ENCODE measurements at regions not wholly inside any gene's neighbourhood (a gene's known extent, or its start where the extent isn't known, plus 50 kb on each side); places are given as distances from the start of the nearest gene placed in this dataset.
"Not testable (repeated sequence)": the region's sequence is repeated elsewhere in the genome, so short reads cannot be mapped to it uniquely, and the experiment has no call there.

DNA sequence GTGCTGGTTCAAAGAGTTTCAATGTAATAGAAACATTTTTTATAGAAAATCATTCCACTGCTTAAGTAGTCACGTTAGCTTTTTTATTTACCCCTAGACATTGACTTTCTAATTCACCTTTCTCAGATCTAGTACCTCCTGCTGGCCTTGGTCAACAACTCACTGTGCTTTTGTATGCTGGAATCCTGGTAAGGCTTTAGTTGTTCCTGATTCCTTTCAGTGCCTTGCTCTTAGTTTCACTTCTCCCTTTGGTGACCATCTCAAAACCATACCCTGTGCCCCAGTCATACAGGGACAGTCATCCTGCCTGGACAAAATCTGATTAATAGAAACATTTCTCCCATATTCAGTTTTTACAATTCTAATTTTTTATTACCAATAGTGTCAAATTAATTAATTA lies 130.2 kb downstream of the GPR37 start:
- DNase-seq (ENCODE audit: low read depth): no peak

DNA sequence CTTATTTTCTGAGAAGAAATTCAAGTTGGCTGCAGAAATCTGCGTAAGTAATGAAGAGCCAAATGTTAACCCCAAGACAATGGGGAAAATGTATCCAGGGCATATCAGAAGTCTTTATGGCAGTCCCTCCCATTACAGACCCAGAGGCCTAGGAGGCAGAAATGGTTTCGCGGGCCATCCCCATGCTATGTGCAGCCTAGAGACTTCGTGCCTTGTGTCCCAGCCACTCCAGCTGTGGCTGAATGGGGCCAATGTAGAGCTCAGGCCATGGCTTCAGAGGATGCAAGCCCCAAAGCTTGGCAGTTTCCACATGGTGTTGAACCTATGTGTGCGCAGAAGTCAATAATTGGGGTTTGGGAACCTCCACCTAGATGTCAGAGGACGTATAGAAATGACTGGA lies 131.9 kb downstream of the GPR37 start:
- DNase-seq (ENCODE audit: low read depth): no peak

DNA sequence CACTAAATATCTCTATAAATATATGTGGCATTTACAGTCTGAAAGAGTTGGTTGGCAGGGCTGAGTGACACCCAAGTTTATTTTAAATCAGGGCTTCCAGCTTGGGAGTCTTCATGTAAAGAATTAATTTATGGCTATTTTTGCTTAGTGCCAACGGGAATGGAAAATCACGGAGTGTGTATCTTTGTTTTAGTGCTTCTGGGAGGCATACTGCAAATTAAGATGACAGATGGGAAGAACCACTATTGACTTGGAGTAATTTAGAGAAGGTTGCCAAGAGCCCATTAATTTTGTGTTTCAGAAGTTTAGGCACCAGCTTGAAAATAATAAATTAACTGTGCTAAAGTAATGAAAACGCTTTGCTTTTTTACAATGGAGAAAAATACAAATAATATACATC lies 135.2 kb downstream of the GPR37 start:
- DNase-seq (ENCODE audit: low read depth): no peak

DNA sequence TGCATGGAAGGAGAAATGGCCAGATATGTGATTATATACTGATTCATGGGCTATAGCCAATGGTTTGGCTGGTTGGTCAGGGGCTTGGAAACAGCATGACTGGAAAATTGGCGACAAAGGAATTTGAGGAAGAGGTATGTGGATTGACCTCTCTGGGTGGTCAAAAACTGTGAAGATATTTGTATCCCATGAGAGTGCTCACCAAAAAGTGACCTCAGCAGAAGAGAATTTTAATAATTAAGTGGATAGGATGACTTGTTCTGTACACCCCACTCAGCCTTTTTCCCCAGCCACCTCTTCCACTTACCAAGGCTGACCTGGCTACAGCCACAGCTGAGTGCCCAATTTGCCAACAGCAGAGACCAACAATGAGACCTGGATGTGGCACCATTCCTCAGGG lies 146.7 kb downstream of the GPR37 start:
- no peak for DNase-seq (ENCODE audit: low read depth)

DNA sequence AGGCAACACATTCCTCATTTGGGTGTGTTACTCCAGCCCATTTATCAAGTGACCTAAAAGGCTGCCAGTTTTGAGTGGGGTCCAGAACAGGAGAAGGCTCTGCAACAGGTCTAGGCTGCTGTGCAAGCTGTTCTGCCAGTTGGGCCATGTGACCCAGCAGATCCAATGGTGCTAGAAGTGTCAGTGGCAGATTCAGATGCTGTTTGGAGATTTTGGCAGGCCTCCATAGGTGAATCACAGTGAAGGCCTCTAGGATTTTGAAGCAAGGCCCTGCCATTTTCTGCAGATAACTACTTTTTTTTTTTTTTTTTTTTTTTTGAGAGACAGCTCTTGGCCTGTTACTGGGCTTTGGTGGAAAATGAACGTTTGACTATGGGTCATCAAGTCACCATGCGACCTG lies 147.5 kb downstream of the GPR37 start:
- DNase-seq (ENCODE audit: low read depth): not testable (repeated sequence)

DNA sequence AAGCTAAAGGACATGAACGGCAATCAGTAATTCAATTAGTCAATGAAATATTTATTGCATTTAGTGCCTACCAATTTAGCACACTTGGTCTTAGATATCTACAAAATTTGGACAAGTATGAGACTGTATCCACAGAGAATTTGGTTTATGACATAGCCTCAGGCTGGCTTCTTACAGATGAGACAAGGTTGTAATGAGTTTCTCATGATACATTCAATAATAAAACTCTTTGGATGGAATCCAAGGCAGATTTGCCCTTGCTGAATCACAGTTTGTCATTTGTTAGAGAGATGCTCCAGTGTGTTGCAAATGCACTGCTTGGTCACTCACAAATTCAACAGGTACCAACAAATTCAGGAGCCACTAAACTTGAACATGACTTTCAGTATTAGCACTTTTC lies 162.5 kb downstream of the GPR37 start:
- DNase-seq (ENCODE audit: low read depth): no peak

DNA sequence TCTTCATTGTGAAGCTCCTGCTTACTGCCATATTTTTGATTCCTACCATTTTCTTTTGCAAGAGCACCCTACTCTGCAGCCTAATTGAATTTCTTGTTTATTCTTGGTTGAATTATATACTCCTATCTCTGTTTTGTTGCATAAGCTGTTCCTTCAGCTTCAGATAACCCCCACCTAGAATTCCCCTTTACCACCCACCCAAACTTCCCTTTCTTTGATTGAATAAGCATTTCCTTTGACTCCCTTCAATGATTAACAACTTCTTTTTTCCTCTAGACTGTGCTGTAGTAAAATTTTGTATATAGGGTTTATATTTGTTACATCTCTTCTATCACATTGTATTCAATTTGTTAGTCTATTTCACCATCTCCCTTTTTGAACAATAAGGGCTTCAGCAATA lies 168.1 kb downstream of the GPR37 start:
- no peak for DNase-seq (ENCODE audit: low read depth)

DNA sequence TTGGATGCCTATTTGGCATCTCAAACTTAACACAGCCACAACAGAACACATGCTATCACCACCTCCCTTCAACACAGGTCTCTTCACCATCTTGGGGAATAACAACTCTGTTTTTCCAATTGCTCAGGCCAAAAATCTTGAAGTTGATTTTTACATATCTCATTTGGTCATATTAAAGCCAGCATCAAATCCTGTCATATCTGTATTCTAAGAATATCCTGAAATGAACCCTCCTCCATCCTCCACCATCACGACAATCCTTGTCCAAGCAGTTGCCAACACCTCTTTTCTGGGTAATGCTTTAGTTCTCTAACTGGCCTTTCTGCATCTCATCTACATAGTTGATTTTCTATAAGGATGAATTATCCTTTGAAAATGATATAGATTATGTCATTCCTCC lies 168.7 kb downstream of the GPR37 start:
- DNase-seq (ENCODE audit: low read depth): no peak

DNA sequence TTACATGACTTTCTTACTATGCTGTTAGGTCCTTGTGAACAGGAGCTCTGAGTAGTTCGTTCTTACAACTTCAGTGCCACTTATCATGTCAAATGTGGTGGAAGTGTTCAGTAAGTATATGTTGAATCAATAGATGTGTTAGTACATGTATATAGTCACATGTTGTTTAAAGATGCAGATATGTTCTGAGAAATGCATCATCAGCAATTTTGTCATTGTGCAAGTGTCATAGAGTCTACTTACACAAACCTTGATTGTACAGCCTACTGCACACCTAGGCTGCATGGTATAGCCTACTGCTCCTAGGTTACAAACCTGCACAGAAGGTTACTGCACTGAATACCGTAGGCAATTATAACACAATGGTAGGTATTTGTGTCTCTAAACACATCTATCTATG lies 174.8 kb downstream of the GPR37 start:
- no peak for DNase-seq (ENCODE audit: low read depth)

DNA sequence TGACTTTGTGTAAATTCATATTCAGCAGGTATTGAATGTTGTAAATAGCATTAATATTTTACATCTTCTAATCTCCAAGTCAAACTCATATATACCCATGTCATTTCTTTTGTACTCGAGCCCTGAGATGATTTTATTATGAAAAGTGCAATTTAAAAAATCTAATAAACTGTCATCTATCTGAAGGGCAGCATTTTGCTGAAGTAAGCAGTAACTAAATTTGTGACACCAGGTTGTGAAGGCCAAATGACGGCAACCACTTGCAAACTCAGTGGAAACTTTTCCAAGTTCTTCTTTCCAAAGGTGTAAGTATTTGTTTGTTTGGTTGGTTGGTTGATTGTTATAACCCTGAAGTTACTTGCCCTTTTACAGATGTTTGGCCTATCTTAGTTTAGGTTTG lies 188.3 kb downstream of the GPR37 start:
- no peak for DNase-seq (ENCODE audit: low read depth)

DNA sequence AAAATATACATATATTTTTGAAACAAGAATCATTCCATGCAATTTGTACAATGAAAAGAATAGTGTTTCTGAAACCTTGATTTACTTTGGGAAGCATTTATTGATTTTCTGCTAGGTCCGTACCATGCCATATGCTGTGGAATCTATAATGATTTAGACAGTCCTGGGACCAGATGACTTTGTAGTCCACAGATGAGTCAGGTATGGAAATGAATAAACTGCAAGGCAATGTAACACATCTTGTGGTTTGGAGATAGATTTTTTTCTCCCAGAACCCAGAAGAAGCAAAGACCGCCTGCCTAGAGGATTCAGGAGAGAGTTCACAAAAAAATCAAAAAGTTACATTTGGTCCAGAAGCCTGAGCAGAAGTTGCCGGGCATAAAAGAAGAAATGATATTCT lies 190.4 kb downstream of the GPR37 start:
- DNase-seq (ENCODE audit: low read depth): no peak

DNA sequence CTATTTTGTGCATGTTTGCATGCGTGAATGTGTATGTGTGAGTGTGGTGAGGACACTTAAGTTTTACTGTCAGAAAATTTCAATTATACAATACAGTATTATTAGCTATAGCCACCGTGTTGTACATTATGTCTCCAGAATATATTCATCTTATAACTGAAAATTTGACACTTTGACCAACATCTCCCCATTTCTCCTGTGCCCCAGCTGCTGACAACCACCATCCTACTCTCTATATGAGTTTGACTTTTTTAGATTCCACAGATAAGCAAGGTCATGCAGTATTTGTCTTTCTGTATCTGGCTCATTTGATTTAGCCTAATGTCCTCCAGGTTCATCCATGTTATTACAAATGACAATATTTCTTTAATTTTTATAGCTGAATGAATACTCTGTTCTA lies 195.0 kb downstream of the GPR37 start:
- DNase-seq (ENCODE audit: low read depth): no peak

DNA sequence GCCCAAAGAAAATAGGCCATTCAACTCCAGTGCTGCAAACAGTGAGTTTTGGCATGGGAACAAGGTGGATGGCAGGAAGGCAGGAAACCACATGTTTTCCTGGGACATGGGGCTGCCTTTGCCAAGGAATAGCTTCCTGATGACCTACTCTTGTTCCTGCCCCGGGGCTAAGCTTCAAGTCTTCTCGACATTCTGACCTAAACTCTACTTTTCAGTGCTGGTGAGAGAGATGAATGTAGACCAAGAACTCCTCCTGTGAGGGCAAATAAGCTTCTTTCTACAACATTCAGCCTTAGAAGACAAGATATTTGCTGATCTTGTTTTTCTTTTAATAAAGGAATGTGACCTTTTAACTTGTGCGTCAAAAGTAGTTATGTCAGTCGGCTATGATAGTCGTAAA lies 199.0 kb downstream of the GPR37 start:
- no peak for DNase-seq (ENCODE audit: low read depth)

DNA sequence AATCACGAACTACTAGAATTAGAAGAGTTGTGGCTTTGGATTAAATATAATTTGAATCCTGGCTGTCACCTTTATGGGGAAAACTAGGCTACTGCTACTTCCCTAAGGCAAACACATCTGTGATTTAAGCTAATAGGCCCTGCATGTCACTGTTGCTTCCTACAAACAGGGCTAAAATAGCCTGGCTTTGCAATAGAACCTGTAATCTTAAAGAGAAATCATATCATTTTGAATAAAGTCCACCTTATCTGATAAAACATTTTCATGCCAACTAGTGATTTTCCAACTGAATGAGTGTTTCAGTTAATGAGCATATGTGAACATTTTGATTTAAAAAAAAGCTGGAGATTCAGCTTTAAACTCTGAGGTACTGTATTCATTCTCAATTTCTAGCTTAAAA lies 208.0 kb downstream of the GPR37 start:
- no peak for DNase-seq (ENCODE audit: low read depth)

DNA sequence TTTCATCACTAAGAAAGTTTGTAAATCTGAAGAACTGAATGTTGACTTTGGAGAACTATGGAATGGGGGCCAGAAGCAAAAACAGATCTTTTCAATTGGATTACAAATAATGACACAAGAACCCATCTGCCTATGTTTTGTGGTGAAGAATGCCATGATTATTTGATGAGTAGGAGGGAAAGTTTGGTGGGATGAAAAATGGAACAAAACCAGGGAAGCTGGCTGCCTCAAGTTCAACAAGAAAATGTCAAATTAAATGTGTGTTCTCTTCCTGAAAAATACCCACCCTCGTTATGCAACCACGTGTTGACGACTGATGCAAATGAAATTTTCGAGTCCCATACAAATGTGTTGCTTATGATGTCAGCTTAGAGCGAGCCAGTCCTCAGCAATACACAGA lies 208.5 kb downstream of the GPR37 start:
- no peak for DNase-seq (ENCODE audit: low read depth)

DNA sequence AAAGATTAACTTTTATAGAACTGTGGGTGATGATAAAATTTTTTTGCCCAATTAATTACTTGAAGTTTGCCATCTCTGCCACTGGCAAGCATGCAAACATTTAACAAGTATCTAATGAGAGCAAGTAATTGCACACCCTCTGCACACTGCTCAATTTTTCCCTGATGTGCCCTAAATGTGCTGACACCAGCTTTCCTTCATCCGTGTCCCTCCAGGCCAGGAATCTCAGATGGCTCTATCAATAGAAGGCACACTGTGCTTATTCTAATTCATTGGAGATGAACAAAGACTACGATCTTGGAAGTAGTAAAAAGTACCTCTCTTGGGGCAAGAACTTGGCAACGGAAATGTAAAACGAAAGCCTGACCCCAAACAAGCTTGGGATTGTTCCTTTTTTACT lies 212.1 kb downstream of the GPR37 start:
- DNase-seq (ENCODE audit: low read depth): no peak

DNA sequence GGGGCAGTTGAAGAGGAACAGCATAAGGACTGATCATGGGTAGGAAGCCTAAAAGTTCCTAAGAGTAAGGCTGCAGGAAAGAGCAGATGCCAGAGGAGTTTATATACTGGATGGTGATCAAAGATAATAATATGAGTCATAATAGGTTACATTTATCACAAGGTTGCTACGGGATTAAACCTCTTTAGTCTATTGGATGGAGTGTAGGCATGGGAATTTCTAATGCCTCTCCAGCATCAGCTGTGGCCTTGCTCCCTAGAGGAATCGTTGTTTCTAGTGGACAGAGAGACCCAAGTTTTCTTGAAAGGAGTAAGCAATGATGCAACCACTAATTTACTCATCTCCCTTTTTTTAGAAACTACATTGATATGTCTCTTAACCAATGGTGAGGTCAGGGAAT lies 213.4 kb downstream of the GPR37 start:
- DNase-seq (ENCODE audit: low read depth): no peak

DNA sequence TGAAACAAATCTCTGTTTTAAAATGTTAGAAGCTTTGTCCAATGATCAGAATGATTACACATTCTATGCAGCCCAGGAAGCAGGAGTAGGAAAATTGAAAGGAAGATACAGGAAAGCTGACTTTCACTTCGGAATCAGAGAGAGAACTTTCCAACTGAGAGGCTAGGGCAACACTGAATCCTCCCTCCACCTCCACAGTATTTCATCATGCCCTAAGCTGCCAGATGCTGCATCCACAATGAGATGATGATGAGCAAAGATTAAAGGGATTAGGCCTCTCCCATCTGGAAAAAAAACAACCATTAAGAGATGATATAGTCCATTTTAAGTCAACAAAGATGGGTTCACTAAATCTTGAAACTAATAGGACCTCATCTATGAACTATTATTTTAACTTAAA lies 215.6 kb downstream of the GPR37 start:
- DNase-seq (ENCODE audit: low read depth): no peak

DNA sequence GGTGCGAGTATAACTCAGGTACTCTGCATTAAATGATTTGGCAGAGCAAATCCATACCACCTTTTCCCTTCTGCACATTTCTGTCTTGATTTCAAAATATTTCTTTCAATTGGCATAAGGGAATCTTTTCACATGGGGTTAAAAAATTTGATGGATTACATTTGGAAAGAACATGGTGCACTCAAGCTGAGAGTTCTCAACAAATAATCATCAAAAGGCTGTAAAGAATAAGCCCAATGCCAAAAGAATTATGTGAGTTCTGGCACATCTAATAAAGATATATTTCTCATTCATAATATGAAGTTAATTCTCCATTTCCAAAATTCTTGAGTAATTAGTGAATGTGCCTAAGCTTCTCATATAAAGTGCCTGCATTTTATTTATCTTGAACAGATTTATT lies 223.1 kb downstream of the GPR37 start:
- no peak for DNase-seq (ENCODE audit: low read depth)

DNA sequence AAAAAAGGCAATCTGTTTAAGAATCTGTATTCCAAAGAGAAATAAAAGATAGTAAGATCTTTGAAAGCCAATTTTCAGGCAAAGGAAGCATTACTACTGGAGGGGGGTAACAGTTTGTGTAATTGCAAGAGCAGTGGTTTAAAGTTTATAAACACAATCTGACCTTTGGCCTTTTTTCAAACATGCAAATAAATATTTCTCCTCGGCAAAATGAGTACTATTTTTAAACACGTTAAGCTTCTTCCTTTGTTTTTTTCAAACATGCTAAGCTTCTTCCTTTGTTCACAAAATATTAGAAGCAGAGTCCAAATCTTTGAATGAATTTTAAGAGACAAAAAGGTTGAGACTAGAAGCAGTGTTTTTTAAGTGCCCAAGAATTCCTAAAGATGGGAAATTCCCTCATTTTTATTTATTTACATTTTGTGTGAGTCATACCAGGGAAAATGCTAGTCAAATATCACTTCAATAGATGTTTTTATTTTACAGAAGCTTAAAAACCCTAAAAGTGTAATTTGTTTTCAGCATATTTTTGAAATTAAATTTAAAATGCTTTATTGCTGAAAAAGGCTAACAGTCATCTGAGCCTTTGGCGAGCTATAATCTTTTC lies 229.3 kb downstream of the GPR37 start:
- no peak for DNase-seq (ENCODE audit: low read depth)

DNA sequence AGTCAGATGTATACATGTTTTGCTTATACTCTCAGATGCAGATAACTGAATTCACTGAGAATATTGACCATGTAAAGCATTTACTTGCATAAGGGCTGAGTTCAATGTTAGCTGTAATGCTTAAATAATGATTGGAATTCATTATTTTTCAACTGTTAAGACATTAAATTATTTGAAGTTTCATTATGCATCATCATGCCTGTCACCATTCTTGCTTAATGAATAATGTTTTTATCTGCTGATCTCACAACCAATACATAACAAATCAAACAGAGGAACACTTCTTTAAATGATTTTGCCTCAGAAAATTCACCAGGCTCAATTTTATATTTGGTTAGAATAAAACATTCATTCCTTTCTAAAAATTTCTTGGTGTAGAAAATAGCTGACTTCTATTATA lies 233.4 kb downstream of the GPR37 start:
- DNase-seq (ENCODE audit: low read depth): no peak

DNA sequence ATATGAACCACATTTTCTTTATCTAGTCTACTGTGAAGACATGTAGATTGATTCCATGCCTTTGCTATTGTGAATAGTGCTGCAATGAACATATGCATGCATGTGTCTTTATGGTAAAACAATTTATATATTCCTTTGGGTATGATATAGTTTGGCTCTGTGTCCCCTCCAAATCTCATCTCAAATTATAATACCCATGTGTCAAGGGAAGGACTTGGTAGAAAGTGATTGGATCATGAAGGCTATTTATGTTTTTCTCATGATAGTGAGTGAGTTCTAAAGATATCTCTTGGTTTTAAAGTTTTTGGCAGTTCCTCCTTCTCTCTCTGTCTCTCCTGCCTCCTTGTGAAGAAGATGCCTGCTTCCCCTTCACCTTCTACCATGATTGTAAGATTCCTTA lies 248.7 kb downstream of the GPR37 start:
- no peak for DNase-seq (ENCODE audit: low read depth)

DNA sequence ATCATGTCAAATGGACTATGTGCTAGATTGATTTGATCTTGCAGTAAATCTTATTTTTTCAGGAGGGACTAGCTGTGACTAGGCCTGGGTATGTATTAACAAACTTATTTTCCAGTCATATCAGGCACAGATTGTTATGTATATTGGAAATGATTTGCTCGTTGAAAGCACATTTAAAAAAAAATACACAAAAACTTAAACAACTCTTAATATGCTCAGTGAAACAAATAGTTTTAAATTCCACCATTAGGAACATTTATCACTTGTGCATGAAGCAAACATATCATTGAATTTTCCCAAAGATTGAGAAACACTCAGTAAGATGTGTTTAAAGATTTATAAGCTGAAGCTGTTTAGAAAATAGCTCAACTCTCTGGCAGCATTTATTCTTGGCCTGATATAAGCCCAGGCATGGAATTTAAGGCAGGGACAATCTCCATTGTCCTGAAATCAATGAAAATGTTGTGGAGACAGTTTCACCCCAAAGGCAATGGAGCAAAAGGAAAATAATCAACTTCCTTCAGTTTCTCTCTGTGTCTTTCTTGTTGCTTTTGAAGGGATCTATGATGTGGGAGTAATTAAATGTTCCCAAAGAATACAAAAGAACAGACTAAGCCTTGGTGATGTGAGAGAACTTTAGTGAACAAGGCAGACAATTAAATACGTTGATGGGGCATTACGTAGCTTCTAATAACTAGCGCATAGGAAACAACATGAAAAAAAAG lies 250.3 kb downstream of the GPR37 start:
- DNase-seq (ENCODE audit: low read depth): no peak

DNA sequence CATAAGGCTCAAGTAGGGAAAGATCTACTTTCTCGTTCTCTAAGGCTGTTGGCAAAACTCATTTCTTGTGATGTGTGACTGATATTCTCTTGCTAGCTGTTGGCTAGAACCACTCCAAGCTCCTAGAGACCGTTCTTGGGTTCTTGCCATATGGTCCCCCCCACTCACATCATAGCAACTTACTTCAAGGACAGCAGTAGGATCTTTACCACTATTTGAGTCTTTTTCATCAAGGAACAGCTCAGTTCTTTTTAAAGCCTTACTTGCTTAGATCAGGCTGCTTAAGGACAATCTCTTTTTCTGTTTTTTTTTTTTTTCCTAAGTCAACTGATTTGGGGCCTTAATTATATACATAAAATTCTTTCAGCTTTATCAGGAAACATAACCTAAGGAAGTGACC lies 251.1 kb downstream of the GPR37 start:
- DNase-seq (ENCODE audit: low read depth): no peak

Data from CMK (cell line).